Trophoblast cell (in vitro differentiated cells and primary cell): ENCODE measurements at regions not wholly inside any gene's neighbourhood (a gene's known extent, or its start where the extent isn't known, plus 50 kb on each side); places are given as distances from the start of the nearest gene placed in this dataset.

Experiments
- DNase-seq, 2 donors: peaks; one replicate each; pipeline ENCODE4 v3.0.0-alpha.2; 2016
- H2AFZ ChIP-seq: 2 replicates; pipeline ENCODE4 v1.6.1; 2013; ENCODE audit warnings: low read length, moderate library complexity, mild to moderate bottlenecking; ENCODE audit not compliant: insufficient read depth, poor library complexity
- H2AK5ac ChIP-seq: 2 replicates; pipeline ENCODE4 v1.6.1; 2013; ENCODE audit warnings: mild to moderate bottlenecking, low read length
- H2BK120ac ChIP-seq: 2 replicates; pipeline ENCODE4 v1.6.1; 2013; ENCODE audit warnings: low read length, mild to moderate bottlenecking, moderate library complexity; ENCODE audit not compliant: insufficient read depth, poor library complexity
- H2BK12ac ChIP-seq: 2 replicates; pipeline ENCODE4 v1.6.1; 2013; ENCODE audit warnings: mild to moderate bottlenecking, low read length, moderate library complexity
- H2BK5ac ChIP-seq: 2 replicates; pipeline ENCODE4 v1.6.1; 2013; ENCODE audit warnings: low read length, low read depth, moderate library complexity, mild to moderate bottlenecking; ENCODE audit not compliant: poor library complexity
- H3K14ac ChIP-seq: 2 replicates; pipeline ENCODE4 v1.6.1; 2013; ENCODE audit warnings: mild to moderate bottlenecking, low read length
- H3K18ac ChIP-seq: 2 replicates; pipeline ENCODE4 v1.6.1; 2013; ENCODE audit warnings: mild to moderate bottlenecking, low read length
- H3K23ac ChIP-seq: 2 replicates; pipeline ENCODE4 v1.6.1; 2013; ENCODE audit warnings: low read length
- H3K27ac ChIP-seq: 2 replicates; pipeline ENCODE4 v1.5.1; 2013; ENCODE audit warnings: low read depth, mild to moderate bottlenecking, inconsistent platforms, low read length, moderate library complexity
- H3K27me3 ChIP-seq: 2 replicates; pipeline ENCODE4 v1.6.1; 2013; ENCODE audit warnings: inconsistent platforms, mild to moderate bottlenecking, low read length, moderate library complexity; ENCODE audit not compliant: insufficient read depth
- H3K36me3 ChIP-seq, 2 experiments: 1 replicate in 1 of 2; 2 replicates in 1 of 2; pipeline ENCODE4 v1.6.1; 2013; ENCODE audit warnings: low read length in 2 of 2, mild to moderate bottlenecking in 2 of 2, moderate library complexity in 1 of 2; ENCODE audit not compliant: insufficient read depth in 2 of 2, control insufficient read depth in 1 of 2
- H3K4ac ChIP-seq: 2 replicates; pipeline ENCODE4 v1.6.1; 2013; ENCODE audit warnings: low read depth, mild to moderate bottlenecking, low read length, moderate library complexity
- H3K4me1 ChIP-seq, 2 experiments: 1 replicate in 1 of 2; 2 replicates in 1 of 2; pipeline ENCODE4 v1.6.1; 2013; ENCODE audit warnings: low read length in 2 of 2, mild to moderate bottlenecking in 2 of 2, moderate library complexity in 1 of 2; ENCODE audit not compliant: insufficient read depth in 2 of 2, control insufficient read depth in 1 of 2
- H3K4me2 ChIP-seq: 2 replicates; pipeline ENCODE4 v1.6.1; 2013; ENCODE audit warnings: inconsistent platforms, mild to moderate bottlenecking, low read length, moderate library complexity
- H3K4me3 ChIP-seq: 2 replicates; pipeline ENCODE4 v1.5.1; 2013; ENCODE audit warnings: mild to moderate bottlenecking, low read depth, low read length, inconsistent platforms
- H3K79me1 ChIP-seq: one replicate; pipeline ENCODE4 v1.6.1; 2013; ENCODE audit warnings: low read length
- H3K79me2 ChIP-seq: 2 replicates; pipeline ENCODE4 v1.6.1; 2013; ENCODE audit warnings: low read length, mild to moderate bottlenecking; ENCODE audit not compliant: control insufficient read depth, insufficient read depth, poor library complexity
- H3K9ac ChIP-seq: 2 replicates; pipeline ENCODE4 v1.6.1; 2013; ENCODE audit warnings: mild to moderate bottlenecking, low read length
- H3K9me3 ChIP-seq: 2 replicates; pipeline ENCODE4 v1.6.1; 2013; ENCODE audit warnings: low read depth, mild to moderate bottlenecking, control low read depth, inconsistent platforms, low read length; ENCODE audit not compliant: insufficient read depth
- H4K12ac ChIP-seq: 2 replicates; pipeline ENCODE4 v1.6.1; 2013; ENCODE audit warnings: low read depth, mild to moderate bottlenecking, low read length, moderate library complexity
- H4K8ac ChIP-seq: 2 replicates; pipeline ENCODE4 v1.6.1; 2013; ENCODE audit warnings: low read depth, mild to moderate bottlenecking, low read length, moderate library complexity
- H4K91ac ChIP-seq: one replicate; pipeline ENCODE4 v1.6.1; 2013; ENCODE audit warnings: low read depth, mild to moderate bottlenecking, low read length, moderate library complexity
- WGBS: extraction: QIAGEN DNeasy Blood & Tissue Kit; methylation state at CpG from one replicate; pipeline ENCODE4 v1.1.7; 2013; ENCODE audit warnings: missing lambda C conversion rate; ENCODE audit not compliant: insufficient read length, insufficient coverage; ENCODE audit errors: extremely low coverage; 5-methylcytosine and 5-hydroxymethylcytosine counted together

- Histone ChIP-seq H3K36me3 (no peaks in the 10 kb centered on the region), H3K79me2 (no peaks in the 10 kb centered on the region), H3K4me2 (no peak overlapping the region), H3K4me1 (no peaks in the 10 kb centered on the region), H2AK5ac (no peak overlapping the region), H3K79me1 (no peaks in the 10 kb centered on the region), H2BK120ac (no peak overlapping the region), H2AFZ (no peak overlapping the region), H4K91ac (no peak overlapping the region), H4K8ac (no peak overlapping the region), H3K9ac (no peak overlapping the region), H3K18ac (no peak overlapping the region), H3K4ac (no peak overlapping the region), H3K9me3 (peaks cover 6% of the 10 kb centered on the region), H2BK5ac (no peak overlapping the region), H3K27ac (no peak overlapping the region), H3K4me3 (no peak overlapping the region), H3K14ac (no peak overlapping the region), H3K23ac (no peak overlapping the region), H2BK12ac (no peak overlapping the region), H3K27me3 (no peaks in the 10 kb centered on the region), H4K12ac (no peak overlapping the region)
- WGBS: no CpG with 5 or more reads among the region's 23 CpGs
- DNase-seq: no peak
These were observed 933.5 kb downstream of the BRD1 start for GRCh38 chr22:48894064-48894671.

GRCh38 chr22:48893288-48894063 is 934.2 kb downstream of the BRD1 start:
- Histone ChIP-seq H3K9ac (no peak overlapping the region), H3K9me3 (peaks cover 6% of the 10 kb centered on the region), H3K4ac (no peak overlapping the region), H2AK5ac (no peak overlapping the region), H3K23ac (no peak overlapping the region), H3K36me3 (no peaks in the 10 kb centered on the region), H3K14ac (no peak overlapping the region), H3K4me3 (no peak overlapping the region), H3K4me2 (no peak overlapping the region), H2BK5ac (no peak overlapping the region), H3K27me3 (no peaks in the 10 kb centered on the region), H3K79me1 (no peaks in the 10 kb centered on the region), H4K91ac (no peak overlapping the region), H3K27ac (no peak overlapping the region), H4K8ac (no peak overlapping the region), H3K4me1 (no peaks in the 10 kb centered on the region), H4K12ac (no peak overlapping the region), H2BK12ac (no peak overlapping the region), H3K18ac (no peak overlapping the region), H3K79me2 (no peaks in the 10 kb centered on the region), H2AFZ (no peak overlapping the region), H2BK120ac (no peak overlapping the region)
- no peak for DNase-seq
- WGBS: no CpG with 5 or more reads among the region's 16 CpGs

GRCh38 chr22:48892578-48893287 is 934.9 kb downstream of the BRD1 start:
- H3K27me3 ChIP-seq: no peaks in the 10 kb centered on the region
- no peaks in the 10 kb centered on the region for H3K4me1 ChIP-seq
- H3K9ac ChIP-seq: no peak overlapping the region
- no peak overlapping the region for H2BK12ac ChIP-seq
- no peak overlapping the region for H4K91ac ChIP-seq
- no peak for DNase-seq
- H2AK5ac ChIP-seq: no peak overlapping the region
- H3K4ac ChIP-seq: no peak overlapping the region
- no peaks in the 10 kb centered on the region for H3K79me1 ChIP-seq
- no peaks in the 10 kb centered on the region for H3K36me3 ChIP-seq
- no peak overlapping the region for H4K8ac ChIP-seq
- no peak overlapping the region for H3K4me3 ChIP-seq
- H3K14ac ChIP-seq: no peak overlapping the region
- H3K23ac ChIP-seq: no peak overlapping the region
- H2BK5ac ChIP-seq: no peak overlapping the region
- H2AFZ ChIP-seq: no peak overlapping the region
- H4K12ac ChIP-seq: no peak overlapping the region
- WGBS: no CpG with 5 or more reads among the region's 14 CpGs
- peaks cover 6% of the 10 kb centered on the region for H3K9me3 ChIP-seq
- no peak overlapping the region for H3K18ac ChIP-seq
- no peak overlapping the region for H3K27ac ChIP-seq
- H3K4me2 ChIP-seq: no peak overlapping the region
- no peak overlapping the region for H2BK120ac ChIP-seq
- no peaks in the 10 kb centered on the region for H3K79me2 ChIP-seq

GRCh38 chr22:48891688-48892577 is 935.7 kb downstream of the BRD1 start:
- Histone ChIP-seq H3K4ac (no peak overlapping the region), H3K36me3 (no peaks in the 10 kb centered on the region), H3K4me1 (no peaks in the 10 kb centered on the region), H3K27me3 (no peaks in the 10 kb centered on the region), H3K9ac (no peak overlapping the region), H3K14ac (no peak overlapping the region), H4K12ac (no peak overlapping the region), H2BK5ac (no peak overlapping the region), H3K23ac (no peak overlapping the region), H3K27ac (no peak overlapping the region), H3K18ac (no peak overlapping the region), H2BK12ac (no peak overlapping the region), H4K91ac (no peak overlapping the region), H3K79me1 (no peaks in the 10 kb centered on the region), H3K4me3 (no peak overlapping the region), H3K79me2 (no peaks in the 10 kb centered on the region), H2BK120ac (no peak overlapping the region), H3K4me2 (no peak overlapping the region), H4K8ac (no peak overlapping the region), H2AFZ (no peak overlapping the region), H3K9me3 (peaks cover 6% of the 10 kb centered on the region), H2AK5ac (no peak overlapping the region)
- WGBS: no CpG with 5 or more reads among the region's 9 CpGs
- DNase-seq: no peak
